NCI-H748 (cell line): ENCODE measurements at regions not wholly inside any gene's neighbourhood (a gene's known extent, or its start where the extent isn't known, plus 50 kb on each side); places are given as distances from the start of the nearest gene placed in this dataset.
"Not testable (repeated sequence)": the region's sequence is repeated elsewhere in the genome, so short reads cannot be mapped to it uniquely, and the experiment has no call there.

Experiments
- DNase-seq: peaks from one replicate; lab custom pipeline; 2025; ENCODE audit not compliant: unreplicated experiment; lab: John Stamatoyannopoulos, UW

DNA sequence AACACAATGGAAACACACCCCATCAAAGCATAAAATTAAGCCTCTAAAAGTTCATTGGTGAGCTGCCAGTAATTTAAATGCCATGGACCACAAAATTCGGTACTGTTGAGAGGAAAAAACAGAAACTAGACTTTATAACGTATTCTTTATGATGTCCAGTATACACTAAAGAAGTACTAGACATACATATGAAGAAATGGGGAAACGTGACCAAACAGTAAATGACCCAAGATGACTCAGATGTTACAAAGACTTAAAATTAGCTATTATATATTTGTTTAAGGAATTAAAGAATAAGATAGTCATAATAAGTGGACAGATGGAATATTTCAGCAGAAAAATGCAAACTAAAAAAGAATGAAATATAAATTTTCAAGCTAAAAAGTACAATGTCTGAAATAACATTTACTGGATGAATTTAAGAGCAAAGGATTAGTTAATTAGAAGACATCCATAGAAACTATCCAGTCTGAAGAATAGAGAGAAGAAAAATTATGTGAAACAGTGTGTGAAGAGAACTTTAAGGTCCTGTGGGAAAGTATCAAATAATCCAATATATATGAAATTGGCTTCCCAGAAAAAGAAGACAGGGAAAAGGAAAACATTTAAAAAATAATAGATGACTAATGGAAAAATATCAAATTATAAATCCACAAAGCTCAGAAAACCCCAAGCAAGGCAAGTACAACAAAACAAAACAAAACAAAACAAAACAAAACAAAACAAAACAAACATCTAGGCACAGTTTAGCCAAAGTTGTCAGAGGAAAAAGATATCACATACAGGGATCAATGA lies 69.4 kb downstream of the SAMD9 start:
- no peak for DNase-seq

DNA sequence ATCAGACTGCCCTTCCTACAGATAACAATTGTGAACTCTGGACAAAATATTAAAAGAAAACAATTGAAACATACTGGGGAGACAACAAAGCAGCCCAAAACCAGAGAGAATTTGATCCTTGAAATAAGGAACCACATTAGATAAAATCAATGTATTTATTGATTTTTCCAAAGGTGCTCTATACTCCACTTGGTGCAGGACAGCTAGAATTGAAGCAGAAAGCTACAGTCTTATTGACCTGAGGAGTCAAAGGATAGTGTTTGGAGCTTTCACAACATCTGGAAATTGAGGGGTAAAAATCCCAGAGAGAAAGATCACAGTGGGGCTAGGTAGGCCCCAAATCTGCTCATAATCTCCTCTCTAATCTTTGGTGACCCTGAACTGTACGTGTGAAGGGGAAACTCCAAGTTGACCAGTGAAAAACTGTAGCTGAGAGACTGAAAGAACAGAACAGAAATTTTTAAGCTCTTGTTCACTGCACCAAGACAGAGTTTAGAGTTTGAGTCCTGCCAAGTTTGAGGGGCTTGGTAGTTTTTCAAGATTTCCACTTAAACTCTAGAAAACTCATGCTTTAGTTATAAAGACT lies 70.2 kb downstream of the SAMD9 start:
- DNase-seq: no peak

DNA sequence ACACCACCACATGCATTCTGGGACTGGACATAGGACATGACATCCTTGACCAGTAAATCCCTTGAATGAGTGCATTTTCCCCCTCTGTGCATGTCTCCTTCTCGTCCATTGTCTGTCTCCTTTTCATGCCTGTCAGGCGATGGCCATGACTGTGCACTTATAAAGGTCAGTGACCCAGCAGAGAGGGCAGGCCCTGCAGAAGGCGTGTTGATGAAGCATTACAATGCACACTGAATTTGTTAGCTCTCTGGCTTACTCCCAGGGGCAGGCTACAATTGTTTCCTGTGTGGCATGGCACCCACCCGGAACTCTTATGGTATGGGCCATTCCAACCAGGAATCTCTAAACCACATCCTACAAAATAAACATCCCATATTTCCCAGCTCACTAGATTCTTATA lies 71.1 kb downstream of the SAMD9 start:
- no peak for DNase-seq

DNA sequence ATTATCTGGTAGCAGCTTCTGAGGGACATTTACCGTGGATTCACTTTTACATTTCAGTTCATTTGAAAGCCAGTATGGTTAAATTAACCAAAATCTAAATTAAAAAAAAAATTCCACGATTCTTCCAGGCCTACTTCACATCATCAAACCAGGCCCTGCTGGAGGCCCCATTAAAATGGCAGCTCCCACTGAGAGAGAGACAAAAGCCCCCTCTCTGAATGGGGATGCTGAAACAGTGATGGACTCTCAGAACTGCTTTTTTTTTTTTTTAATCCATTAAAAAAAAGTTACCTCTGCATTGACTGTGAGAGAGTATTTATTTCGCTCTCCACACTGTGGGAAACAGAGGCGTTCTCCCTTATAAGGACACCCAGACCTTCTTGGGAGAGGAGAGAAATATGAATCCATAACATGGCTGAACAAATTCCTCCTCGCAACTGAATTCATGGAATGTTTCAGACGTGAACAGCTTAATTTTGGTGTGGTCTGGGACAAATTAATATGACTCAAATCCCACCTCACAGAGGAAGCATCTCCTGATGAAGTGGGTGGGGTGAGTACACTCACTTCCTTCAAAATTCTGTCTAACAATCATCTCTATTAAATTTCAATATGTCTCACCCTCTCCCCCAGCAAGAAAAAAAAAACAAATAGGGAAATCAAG lies 73.5 kb downstream of the SAMD9 start:
- no peak for DNase-seq

DNA sequence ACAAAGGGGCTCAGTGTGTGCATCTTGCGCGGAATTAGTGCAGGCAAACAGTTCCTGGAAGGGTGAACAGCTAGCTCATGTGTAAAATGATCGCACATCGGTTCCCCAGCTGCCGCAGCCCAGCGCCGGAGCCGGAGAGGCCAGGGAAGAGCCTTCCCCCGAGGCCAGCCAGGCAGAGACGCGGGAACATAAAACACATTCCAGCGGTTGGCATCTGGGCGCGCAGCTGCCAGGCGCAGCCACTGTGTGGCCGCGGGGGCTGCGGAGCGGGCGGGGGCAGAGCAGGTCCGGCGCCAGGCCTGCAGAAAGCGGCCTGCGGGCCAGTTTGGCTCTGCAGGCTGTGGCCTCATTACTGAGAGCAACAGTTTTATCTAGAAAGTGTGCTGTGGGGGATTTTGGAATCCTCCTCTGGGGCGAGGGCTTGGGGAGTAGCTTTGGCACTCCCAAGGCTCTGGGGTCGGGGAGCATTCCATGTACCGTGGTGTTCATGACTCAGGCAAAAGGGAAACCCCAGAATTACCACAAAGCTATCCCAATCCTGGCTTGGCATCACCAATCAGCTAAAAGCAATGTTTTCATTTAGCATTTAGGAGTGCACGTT lies 74.3 kb downstream of the SAMD9 start:
- DNase-seq: no peak

DNA sequence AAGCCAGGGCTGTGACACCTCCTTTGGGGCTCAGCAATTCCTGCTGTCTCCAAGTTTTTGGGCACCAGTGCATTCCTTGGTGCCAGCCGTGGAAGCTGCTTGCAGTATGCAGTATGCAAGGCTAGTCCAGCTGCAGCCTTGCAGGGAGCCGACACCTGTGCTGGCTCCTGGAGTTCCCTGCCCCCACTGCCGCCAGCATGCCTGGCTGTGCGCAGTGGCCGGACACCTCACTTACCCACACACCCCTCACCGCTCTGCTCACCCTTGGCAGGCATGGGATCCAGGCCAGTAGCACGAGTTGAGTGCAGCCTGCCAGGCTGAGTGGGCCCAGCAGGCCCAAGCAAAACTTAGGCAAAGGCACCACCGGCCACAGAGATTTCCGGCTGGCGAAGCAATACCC lies 77.4 kb downstream of the SAMD9 start:
- no peak for DNase-seq

DNA sequence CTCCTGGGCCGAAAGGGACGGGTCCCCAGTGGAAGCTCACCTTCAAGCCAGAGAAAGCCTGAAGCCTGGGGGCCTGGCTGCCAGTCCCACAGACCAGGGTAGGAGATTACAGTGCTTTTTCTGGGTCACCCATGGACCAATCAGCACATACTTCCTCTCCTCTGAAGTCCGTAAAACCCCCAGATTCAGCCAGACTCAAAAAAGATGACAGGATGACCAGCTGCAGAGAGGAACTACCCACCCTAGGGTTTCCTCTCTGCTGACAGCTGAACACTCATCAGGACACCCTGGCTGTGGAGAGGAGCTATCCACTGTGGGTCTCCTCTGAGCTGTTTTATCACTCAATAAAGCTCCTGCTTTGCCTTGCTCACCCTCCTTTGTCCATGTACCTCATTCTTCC lies 78.0 kb downstream of the SAMD9 start:
- no peak for DNase-seq

DNA sequence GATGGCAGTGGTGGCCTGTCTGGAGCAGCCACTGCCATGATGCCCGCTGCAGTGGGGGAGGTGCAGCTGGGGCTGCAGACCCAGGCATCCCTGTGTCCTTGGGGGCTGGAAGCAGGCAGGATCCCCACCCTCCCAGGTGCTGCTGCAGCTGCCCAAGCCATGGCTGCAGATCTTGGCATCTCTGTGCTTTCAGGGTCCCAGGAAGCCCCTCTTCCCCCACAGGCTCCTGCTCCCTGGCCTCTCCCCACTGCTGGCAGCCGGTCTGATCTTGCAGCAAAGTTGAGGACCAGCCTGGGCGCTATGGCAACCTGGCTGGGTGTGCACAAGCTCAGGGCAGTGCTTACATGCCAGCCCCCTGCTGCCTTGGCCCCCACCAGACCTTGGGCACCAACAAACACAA lies 78.5 kb downstream of the SAMD9 start:
- no peak for DNase-seq

DNA sequence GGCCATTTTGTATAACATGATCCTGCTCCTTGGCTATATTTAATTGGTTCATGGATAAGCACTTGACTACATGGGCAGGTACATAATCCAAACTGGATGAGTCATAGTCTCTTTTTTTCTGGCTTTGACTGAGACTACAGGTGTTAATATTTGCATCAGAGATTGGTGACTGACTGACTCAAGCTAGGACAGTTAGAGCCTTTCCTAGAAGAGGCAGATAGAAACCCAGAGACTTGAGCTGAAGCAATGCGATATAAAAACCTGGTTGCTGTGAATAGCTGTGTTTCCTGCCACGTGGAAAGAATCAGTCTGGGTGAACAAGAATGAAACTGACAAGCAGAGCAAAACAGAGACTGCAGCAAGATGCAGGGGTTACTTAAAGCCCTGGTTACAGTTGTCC lies 81.0 kb downstream of the SAMD9 start:
- peak; percentile 32 for DNase-seq

DNA sequence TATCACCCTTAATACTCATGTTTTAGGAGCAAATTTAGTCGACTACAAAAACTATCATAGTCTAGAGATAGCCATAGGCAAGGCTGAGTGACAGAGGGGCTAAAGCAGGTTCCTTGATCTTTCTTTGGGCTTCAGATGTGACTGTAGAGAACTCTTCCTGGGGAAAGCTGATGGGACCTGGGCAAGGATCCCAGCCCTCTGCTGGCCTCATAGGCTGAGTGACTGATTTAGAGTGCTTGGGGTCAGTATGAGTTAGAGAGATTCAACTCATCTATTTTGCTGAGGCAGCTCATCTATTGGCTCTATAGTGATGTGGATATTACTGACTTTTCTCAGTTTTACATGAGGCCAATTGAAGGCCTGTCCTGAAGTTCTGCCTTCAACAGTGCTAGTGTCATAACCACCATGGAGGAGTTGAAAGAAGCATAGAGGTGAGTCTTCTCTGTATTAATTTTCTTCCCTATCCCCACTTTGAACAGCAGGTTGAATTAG lies 81.6 kb downstream of the SAMD9 start:
- DNase-seq: no peak

DNA sequence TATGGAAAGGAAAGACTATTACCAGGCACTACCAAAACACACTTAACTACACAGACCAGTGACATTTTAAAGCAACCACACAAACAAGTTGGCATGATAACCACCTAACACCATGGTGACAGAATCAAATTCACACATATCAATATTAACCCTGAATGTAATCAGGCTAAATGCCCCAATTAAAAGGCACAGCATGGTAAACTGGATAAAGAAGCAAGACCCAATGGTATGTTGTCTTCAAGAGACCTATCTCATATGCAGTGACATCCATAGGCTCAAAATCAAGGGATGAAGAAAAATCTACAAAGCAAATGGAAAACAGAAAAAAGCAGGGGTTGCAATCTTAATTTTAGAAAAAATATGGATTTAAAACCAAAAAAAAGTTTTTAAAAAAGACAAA lies 86.0 kb downstream of the SAMD9 start:
- DNase-seq: no peak

DNA sequence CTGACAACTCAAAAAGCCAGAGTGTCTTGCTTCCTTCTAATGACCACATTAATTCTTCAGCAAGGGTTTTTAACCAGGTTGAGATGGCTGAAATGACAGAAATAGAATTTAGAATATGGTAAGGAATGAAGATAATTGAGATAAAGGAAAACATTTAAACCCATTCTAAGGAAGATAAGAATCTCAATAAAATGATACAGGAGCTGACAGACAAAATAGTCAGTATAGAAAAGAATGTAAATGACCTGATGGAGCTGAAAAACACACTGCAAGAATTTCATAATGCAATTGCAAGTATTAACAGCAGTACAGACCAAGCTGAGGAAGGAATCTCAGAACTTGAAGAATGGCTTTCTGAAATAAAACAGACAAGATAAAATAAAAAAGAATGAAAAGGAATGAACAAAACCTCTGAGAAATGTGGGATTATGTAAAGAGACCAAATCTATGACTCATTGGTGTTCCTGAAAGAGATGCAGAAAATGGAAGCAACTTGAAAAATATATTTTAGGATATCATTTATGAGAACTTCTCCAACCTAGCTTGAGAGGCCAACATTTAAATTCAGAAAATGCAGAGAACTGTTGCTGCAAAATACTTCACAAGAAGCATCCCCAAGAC lies 87.1 kb downstream of the SAMD9 start:
- DNase-seq: no peak

DNA sequence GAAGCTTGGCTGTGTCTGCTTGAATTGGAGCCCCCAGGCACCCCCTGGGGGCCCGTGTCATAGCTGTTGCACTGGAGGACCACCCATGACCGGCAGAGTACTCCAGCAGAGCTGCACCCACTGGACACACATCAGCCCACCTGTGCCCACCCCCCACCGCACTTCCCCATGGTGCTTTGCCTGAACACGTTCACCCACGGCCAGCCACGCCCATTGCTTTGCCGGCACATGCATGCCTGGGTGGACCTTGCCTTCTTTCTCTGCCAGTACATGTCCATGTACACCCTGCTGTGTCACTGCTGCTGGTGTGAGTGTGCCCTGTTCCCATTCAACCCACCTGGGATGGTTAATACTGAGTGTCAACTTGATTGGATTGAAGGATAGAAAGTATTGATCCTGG lies 88.7 kb downstream of the SAMD9 start:
- DNase-seq: no peak

DNA sequence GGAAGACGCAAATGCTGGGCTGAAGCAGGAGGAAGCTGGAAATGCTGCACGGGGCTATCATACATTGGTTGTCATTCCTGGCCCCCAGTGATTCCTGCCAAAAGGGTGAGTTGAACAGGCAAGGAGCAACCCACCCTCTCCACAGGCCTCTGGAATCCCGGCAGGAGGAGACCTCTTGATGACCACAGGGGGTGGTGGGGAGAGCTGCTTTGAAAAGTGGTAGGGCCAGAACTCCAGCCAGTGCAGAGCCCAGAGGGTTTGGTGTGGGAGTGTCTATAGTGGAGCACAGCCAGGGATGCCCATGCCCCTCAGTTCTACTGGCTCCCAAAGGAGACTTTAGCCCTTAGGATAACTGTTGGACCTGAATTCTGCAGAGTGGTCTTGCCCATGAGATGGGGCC lies 89.2 kb downstream of the SAMD9 start:
- DNase-seq: no peak

DNA sequence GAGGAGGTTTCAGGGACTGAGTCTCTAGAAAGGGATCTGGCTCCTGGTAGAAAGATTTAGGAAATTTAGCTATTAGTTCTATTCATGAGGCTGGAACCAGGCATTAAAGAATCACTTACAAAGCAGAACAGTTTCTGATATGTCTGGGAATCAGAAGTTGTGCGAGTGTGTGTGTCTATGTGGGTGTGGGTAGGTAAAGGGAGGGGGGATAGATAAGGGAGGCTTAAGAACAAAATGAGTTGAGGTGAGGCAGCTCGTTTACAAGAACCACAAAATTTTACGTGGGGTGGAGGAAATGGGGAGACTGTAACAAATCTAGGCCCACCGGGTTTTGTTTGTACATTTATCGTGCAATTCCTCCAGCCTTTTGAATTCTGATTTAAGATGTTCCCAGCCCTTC lies 90.7 kb downstream of the SAMD9 start:
- no peak for DNase-seq

DNA sequence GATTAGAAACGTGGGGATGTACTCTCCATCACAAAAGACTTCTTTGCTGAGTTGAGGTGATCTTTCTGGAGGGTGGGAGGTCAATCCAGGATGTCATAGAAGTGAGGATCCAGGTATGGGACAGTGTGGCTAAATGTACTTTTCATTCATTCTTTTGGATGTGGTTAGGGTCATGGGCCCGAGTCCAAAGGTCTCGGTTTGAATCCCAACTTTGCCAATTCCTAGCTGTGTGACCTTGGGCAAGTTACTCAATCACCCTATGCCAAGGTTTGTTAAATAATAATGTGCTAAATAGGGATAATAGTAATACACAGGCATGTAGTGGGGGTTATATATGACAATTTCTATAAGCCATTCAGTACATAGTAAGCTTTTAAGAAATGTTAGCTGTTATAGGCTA lies 91.4 kb downstream of the SAMD9 start:
- no peak for DNase-seq

DNA sequence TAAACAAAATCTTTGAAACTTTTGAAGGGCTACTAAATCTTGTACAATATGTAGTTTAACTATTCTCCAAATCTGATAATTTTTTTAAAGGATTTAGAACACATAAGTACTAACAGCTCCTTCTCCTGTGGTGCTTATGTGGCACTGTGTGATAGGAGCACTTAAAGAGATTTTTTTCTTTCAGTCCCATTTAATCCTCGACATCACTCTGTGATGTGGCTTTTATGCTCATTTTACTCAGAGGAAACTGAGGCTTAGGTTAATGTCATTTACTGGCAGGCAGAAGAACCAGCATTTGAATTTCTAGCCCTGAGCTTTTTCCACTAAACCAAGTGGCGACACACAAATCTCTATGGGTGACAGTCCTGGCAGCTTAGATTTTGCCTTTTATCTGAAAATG lies 92.4 kb downstream of the SAMD9 start:
- DNase-seq: no peak

DNA sequence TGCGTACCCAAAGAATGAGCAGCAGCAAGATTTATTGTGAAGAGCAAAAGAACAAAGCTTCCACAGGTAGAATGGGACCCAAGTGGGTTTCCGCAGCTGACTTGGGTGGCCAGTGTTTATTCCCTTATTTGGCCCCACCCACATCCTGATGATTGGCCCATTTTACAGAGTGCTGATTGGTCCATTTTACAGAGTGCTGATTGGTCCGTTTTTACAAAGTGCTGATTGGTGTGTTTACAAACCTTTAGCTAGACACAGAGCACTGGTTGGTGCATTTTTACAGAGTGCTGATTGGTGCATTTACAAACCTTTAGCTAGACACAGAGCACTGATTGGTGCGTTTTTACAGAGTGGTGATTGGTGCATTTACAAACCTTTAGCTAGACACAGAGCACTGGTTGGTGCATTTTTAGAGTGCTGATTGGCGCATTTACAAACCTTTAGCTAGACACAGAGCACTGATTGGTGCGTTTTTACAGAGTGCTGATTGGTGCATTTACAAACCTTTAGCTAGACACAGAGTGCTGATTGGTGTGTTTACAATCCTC lies 94.8 kb downstream of the SAMD9 start:
- not testable (repeated sequence) for DNase-seq

DNA sequence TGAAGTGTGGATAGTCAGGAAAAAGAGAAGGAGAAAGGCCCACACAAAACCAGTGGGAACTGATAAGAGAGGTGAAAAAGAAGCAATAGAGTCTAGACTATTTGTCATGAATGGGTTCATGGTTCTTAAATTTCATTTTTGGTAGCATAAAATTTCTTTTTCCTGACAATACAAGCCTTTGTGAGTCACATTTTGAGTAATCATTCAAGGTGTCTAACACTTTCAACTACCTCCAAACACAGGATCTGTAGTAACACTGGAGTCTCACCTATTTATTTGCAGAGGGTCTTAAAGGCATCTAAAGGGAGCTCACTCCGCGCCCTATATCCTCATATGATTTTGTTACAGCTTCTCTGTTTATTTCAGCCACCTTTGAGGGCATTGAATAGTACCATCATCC lies 96.0 kb downstream of the SAMD9 start:
- DNase-seq: no peak

DNA sequence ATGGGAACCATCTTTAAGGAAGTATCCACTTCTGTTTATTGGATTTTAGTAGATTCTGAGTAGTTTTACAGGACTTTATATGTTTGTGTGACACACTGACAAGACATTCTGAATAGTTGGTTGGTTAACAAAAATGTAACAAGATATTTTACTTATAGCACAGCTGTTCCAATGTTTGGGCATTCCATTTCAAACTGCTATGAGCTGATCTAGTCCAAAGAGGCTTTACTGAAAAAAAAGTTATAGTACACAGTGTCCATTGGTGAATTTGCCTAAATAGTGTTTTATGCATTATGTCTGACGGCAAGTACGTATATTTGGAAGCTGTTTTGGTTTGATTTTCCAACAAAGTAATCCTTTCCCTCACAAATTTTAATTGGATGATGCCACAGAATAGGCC lies 99.1 kb downstream of the SAMD9 start:
- no peak for DNase-seq

DNA sequence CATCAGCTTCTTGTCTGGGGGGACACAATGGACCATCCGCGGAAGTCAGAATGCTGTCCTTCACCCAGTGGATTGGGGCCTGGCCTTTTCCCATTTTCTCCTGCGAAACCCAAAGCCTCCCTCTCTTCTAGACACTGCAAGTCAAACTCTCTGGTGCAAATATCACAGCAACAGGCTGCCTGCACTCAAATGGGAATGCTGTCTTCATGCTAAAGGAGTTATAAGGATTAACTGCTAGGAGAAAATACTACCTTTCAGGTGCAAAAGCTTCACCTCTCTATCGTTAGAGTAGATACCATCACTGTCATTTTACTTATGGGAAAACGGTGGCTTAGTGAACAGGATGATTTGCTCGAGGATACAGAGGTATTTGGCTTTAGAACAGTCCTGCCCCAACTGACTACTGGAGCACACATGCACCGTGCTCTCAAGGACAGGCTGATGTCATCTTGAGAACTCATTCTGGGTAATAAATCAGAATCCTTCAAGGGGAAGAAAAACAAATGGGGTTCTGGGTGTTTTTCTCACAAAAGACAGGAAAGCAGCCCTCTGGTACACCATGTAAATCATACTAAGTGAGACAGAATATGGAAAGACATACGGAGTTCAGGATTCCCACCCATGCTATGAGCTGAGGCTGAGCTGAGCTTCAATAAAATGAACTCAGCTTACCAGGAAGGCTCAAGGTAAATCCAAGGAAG lies 100.9 kb downstream of the SAMD9 start:
- no peak for DNase-seq
